OCI-LY1 (cell line): ENCODE measurements at regions not wholly inside any gene's neighbourhood (a gene's known extent, or its start where the extent isn't known, plus 50 kb on each side); places are given as distances from the start of the nearest gene placed in this dataset.

Experiments
- CTCF ChIP-seq: fragments of 200-600 bp; sonication (generic), shearing (Covaris generic); IDR thresholded peaks from 2 replicates; pipeline ENCODE4 v1.5.1; 2017; ENCODE audit warnings: mild to moderate bottlenecking, antibody characterized with exemption, low read length, moderate library complexity, mixed read lengths
- EZH2 ChIP-seq: fragments of 200-600 bp; sonication (generic), shearing (Covaris generic); IDR thresholded peaks from 2 replicates; pipeline ENCODE4 v1.8.0; 2017; ENCODE audit warnings: borderline replicate concordance, mixed run types, mild to moderate bottlenecking, antibody characterized with exemption, low read length, moderate library complexity, mixed read lengths

DNA sequence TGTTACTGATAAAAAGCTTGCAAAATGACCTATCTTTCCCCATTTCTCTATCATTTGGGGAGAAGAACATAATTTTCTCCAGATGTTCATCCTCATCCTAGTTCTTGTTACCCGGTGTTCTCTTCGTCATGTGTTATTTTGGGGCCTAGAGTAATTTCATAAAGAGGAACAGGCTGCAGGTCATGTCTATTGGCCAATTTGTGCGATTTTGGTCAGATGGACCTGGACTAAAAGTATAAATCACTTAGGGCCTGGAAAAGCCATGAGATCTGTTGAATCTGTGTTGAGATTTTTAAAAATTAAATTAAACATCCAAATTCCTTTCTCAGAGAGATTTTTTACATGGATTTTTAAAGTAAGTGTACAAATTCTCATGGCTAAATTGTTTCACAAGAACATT is 241.3 kb upstream of the PLXNA2 start:
- TF ChIP-seq CTCF (no peak), EZH2 (no peak)
